SK-N-SH (cell line): ENCODE measurements at regions not wholly inside any gene's neighbourhood (a gene's known extent, or its start where the extent isn't known, plus 50 kb on each side); places are given as distances from the start of the nearest gene placed in this dataset.

Source experiments
- CHD2 ChIP-seq: fragments of 150-350 bp; IDR thresholded peaks from 2 replicates; pipeline ENCODE4 v1.6.1; 2018; ENCODE audit warnings: low read length; ENCODE audit not compliant: partially characterized antibody
- EP300 ChIP-seq, 2 experiments: IDR thresholded peaks; 2 replicates each; pipeline versions ENCODE4 v1.4.0 to v1.6.1; 2012; ENCODE audit warnings: borderline replicate concordance in 1 of 2, low read depth in 1 of 2, low read length in 1 of 2
- FOSL2 ChIP-seq: IDR thresholded peaks from 2 replicates; pipeline ENCODE4 v1.4.0; 2012; ENCODE audit warnings: low read depth, mild to moderate bottlenecking, moderate library complexity, borderline replicate concordance
- NFIC ChIP-seq: IDR thresholded peaks from 2 replicates; pipeline ENCODE4 v1.4.0; 2012; ENCODE audit warnings: borderline replicate concordance
- POLR2AphosphoS5 ChIP-seq: IDR thresholded peaks from 2 replicates; pipeline ENCODE4 v1.6.1; 2012; ENCODE audit warnings: low read depth, low read length
- RAD21 ChIP-seq: IDR thresholded peaks from 2 replicates; pipeline ENCODE4 v1.6.1; 2012; ENCODE audit warnings: mild to moderate bottlenecking, low read length
- SIN3A ChIP-seq: IDR thresholded peaks from 2 replicates; pipeline ENCODE4 v1.6.1; 2012; ENCODE audit warnings: low read depth, mild to moderate bottlenecking, low read length, moderate library complexity, borderline replicate concordance
- USF2 ChIP-seq: fragments of 150-350 bp; IDR thresholded peaks from 2 replicates; pipeline ENCODE4 v1.6.1; 2017; ENCODE audit warnings: antibody characterized with exemption, low read length, low read depth, borderline replicate concordance
- TF ChIP-seq, protein P1 (sequence below): fragments of 200-600 bp; sonication (generic); IDR thresholded peaks from 2 replicates; pipeline ENCODE4 v1.6.1; 2017; ENCODE audit warnings: antibody characterized with exemption, mild to moderate bottlenecking, moderate library complexity
- TF ChIP-seq, protein P2 (sequence below): IDR thresholded peaks from 2 replicates; pipeline ENCODE4 v1.6.1; 2012; ENCODE audit warnings: mild to moderate bottlenecking, low read depth, low read length, moderate library complexity

GRCh38 chr13:32881777-32882145 is 134.5 kb upstream of the KL start:
- TF ChIP-seq CHD2 = no peak
- TF ChIP-seq, protein P1, sequence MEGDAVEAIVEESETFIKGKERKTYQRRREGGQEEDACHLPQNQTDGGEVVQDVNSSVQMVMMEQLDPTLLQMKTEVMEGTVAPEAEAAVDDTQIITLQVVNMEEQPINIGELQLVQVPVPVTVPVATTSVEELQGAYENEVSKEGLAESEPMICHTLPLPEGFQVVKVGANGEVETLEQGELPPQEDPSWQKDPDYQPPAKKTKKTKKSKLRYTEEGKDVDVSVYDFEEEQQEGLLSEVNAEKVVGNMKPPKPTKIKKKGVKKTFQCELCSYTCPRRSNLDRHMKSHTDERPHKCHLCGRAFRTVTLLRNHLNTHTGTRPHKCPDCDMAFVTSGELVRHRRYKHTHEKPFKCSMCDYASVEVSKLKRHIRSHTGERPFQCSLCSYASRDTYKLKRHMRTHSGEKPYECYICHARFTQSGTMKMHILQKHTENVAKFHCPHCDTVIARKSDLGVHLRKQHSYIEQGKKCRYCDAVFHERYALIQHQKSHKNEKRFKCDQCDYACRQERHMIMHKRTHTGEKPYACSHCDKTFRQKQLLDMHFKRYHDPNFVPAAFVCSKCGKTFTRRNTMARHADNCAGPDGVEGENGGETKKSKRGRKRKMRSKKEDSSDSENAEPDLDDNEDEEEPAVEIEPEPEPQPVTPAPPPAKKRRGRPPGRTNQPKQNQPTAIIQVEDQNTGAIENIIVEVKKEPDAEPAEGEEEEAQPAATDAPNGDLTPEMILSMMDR = no peak
- TF ChIP-seq RAD21 = no peak
- no peak for TF ChIP-seq FOSL2
- TF ChIP-seq, protein P2, sequence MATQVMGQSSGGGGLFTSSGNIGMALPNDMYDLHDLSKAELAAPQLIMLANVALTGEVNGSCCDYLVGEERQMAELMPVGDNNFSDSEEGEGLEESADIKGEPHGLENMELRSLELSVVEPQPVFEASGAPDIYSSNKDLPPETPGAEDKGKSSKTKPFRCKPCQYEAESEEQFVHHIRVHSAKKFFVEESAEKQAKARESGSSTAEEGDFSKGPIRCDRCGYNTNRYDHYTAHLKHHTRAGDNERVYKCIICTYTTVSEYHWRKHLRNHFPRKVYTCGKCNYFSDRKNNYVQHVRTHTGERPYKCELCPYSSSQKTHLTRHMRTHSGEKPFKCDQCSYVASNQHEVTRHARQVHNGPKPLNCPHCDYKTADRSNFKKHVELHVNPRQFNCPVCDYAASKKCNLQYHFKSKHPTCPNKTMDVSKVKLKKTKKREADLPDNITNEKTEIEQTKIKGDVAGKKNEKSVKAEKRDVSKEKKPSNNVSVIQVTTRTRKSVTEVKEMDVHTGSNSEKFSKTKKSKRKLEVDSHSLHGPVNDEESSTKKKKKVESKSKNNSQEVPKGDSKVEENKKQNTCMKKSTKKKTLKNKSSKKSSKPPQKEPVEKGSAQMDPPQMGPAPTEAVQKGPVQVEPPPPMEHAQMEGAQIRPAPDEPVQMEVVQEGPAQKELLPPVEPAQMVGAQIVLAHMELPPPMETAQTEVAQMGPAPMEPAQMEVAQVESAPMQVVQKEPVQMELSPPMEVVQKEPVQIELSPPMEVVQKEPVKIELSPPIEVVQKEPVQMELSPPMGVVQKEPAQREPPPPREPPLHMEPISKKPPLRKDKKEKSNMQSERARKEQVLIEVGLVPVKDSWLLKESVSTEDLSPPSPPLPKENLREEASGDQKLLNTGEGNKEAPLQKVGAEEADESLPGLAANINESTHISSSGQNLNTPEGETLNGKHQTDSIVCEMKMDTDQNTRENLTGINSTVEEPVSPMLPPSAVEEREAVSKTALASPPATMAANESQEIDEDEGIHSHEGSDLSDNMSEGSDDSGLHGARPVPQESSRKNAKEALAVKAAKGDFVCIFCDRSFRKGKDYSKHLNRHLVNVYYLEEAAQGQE = no peak
- TF ChIP-seq SIN3A = no peak
- TF ChIP-seq POLR2AphosphoS5 = no peak
- TF ChIP-seq NFIC = no peak
- TF ChIP-seq EP300 (IDR thresholded peaks at IDR 0.05; ENCODE audit: borderline replicate concordance in 1 of 2, low read depth in 1 of 2, low read length in 1 of 2) = no peak
- TF ChIP-seq USF2 = no peak
